ENCODE measurements at regions not wholly inside any gene's neighbourhood (a gene's known extent, or its start where the extent isn't known, plus 50 kb on each side); places are given as distances from the start of the nearest gene placed in this dataset.

GRCh38 chr3:56938530-56938929 lies 121.9 kb upstream of the SPATA12 start:
- no peak for TF ChIP-seq POLR2A (IDR thresholded peaks at IDR 0.05)
- TF ChIP-seq CTCF (IDR thresholded peaks at IDR 0.05): no peak
- no peak for TF ChIP-seq POLR2AphosphoS5 (IDR thresholded peaks at IDR 0.05)
- TF ChIP-seq EP300 (IDR thresholded peaks at IDR 0.05): no peak

All from stomach (tissue), 4 donors.